Subcutaneous abdominal adipose tissue (tissue), 5 donors: ENCODE measurements at regions not wholly inside any gene's neighbourhood (a gene's known extent, or its start where the extent isn't known, plus 50 kb on each side); places are given as distances from the start of the nearest gene placed in this dataset.

Experiments
- H3K27ac ChIP-seq: one replicate; pipeline ENCODE4 v1.7.0; 2013; ENCODE audit warnings: low read depth, mild to moderate bottlenecking, inconsistent platforms, low read length, moderate library complexity
- H3K27me3 ChIP-seq, 5 donors: one replicate each; pipeline ENCODE4 v1.7.0; 2013; ENCODE audit warnings: low read length in 5 of 5, inconsistent platforms in 1 of 5; ENCODE audit not compliant: control insufficient read depth in 5 of 5, insufficient read depth in 4 of 5
- H3K36me3 ChIP-seq, 5 donors: one replicate each; pipeline ENCODE4 v1.7.0; 2013; ENCODE audit warnings: low read length in 5 of 5; ENCODE audit not compliant: control insufficient read depth in 5 of 5, insufficient read depth in 5 of 5
- H3K4me1 ChIP-seq, 5 donors: one replicate each; pipeline ENCODE4 v1.7.0; 2013; ENCODE audit warnings: low read length in 5 of 5, mild to moderate bottlenecking in 3 of 5, moderate library complexity in 1 of 5; ENCODE audit not compliant: control insufficient read depth in 5 of 5, insufficient read depth in 5 of 5
- H3K4me3 ChIP-seq, 5 donors: one replicate each; pipeline ENCODE4 v1.7.0; 2013; ENCODE audit warnings: low read length in 5 of 5, low read depth in 1 of 5
- H3K9ac ChIP-seq, 5 donors: one replicate each; pipeline ENCODE4 v1.7.0; 2013; ENCODE audit warnings: low read length in 5 of 5, mild to moderate bottlenecking in 4 of 5, moderate library complexity in 3 of 5
- H3K9me3 ChIP-seq, 5 donors: one replicate each; pipeline ENCODE4 v1.7.0; 2013; ENCODE audit warnings: low read length in 5 of 5; ENCODE audit not compliant: control insufficient read depth in 5 of 5
- donor health status: healthy.
- donor health status: healthy.
- donor health status: healthy.
- donor health status: healthy.
- donor health status: healthy.

- no peaks in the 10 kb centered on the region for H3K9me3 ChIP-seq
- no peaks in the 10 kb centered on the region for H3K27me3 ChIP-seq
- H3K9ac ChIP-seq = no peak overlapping the region
- no peak overlapping the region for H3K27ac ChIP-seq
- no peaks in the 10 kb centered on the region for H3K36me3 ChIP-seq
- H3K4me3 ChIP-seq = no peak overlapping the region
- H3K4me1 ChIP-seq = no peaks in the 10 kb centered on the region
These were observed 73.9 kb upstream of the RANBP6 start for GRCh38 chr9:6089300-6089699.

- H3K27ac ChIP-seq = no peak overlapping the region
- no peaks in the 10 kb centered on the region for H3K27me3 ChIP-seq
- H3K4me3 ChIP-seq = no peak overlapping the region
- H3K36me3 ChIP-seq = no peaks in the 10 kb centered on the region
- no peaks in the 10 kb centered on the region for H3K4me1 ChIP-seq
- no peak overlapping the region for H3K9ac ChIP-seq
- no peaks in the 10 kb centered on the region for H3K9me3 ChIP-seq
These were observed 70.7 kb upstream of the RANBP6 start for GRCh38 chr9:6086006-6086655.

GRCh38 chr9:6080154-6080716 lies 64.8 kb upstream of the RANBP6 start:
- Histone ChIP-seq H3K27me3 (no peaks in the 10 kb centered on the region), H3K9ac (peak overlapping the region in 3 of 5 donors; percentile 57 to 69 (median 66)), H3K9me3 (no peaks in the 10 kb centered on the region), H3K36me3 (no peaks in the 10 kb centered on the region), H3K4me1 (peaks cover 0 to 5% (median 5%) of the 10 kb centered on the region in 5 donors), H3K4me3 (peak overlapping the region; percentile 61 to 85 (median 70)), H3K27ac (no peak overlapping the region)

GRCh38 chr9:6079386-6079785 lies 64.0 kb upstream of the RANBP6 start:
- Histone ChIP-seq H3K9me3 (no peaks in the 10 kb centered on the region), H3K27me3 (no peaks in the 10 kb centered on the region), H3K9ac (no peak overlapping the region), H3K27ac (no peak overlapping the region), H3K4me3 (peak overlapping the region; percentile 61 to 85 (median 70)), H3K36me3 (no peaks in the 10 kb centered on the region), H3K4me1 (peaks cover 0 to 5% (median 5%) of the 10 kb centered on the region in 5 donors)

GRCh38 chr9:6078382-6079105 lies 63.1 kb upstream of the RANBP6 start:
- Histone ChIP-seq H3K27me3 (no peaks in the 10 kb centered on the region), H3K36me3 (no peaks in the 10 kb centered on the region), H3K9ac (no peak overlapping the region), H3K4me1 (peaks cover 0 to 5% (median 5%) of the 10 kb centered on the region in 5 donors), H3K27ac (no peak overlapping the region), H3K4me3 (no peak overlapping the region), H3K9me3 (no peaks in the 10 kb centered on the region)

DNA sequence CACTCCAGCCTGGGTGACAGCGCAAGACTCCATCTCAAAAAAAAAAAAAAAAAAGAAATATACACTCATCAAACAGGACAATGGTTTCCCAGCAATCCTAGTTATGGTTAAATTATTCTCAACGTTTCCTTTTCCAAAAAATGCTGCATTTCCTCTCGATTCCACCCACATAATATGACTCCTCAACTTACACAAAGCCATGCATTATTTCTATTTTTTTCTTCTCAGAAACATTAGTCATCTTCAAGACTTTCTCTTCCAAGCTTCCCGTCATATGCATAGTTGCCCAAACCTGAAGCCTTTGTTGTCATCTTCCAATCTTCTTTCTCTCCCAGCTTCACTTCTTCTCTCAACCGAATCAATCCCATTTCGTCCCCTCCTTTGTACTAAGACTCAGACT lies 61.4 kb upstream of the RANBP6 start:
- H3K27me3 ChIP-seq = no peaks in the 10 kb centered on the region
- H3K27ac ChIP-seq = no peak overlapping the region
- no peak overlapping the region for H3K4me3 ChIP-seq
- H3K9ac ChIP-seq = no peak overlapping the region
- H3K4me1 ChIP-seq = peaks cover 0 to 5% (median 5%) of the 10 kb centered on the region in 5 donors
- H3K36me3 ChIP-seq = no peaks in the 10 kb centered on the region
- no peaks in the 10 kb centered on the region for H3K9me3 ChIP-seq

- Histone ChIP-seq H3K9me3 (peaks cover 0 to 3% (median 0%) of the 10 kb centered on the region in 5 donors), H3K27ac (no peak overlapping the region), H3K4me1 (no peaks in the 10 kb centered on the region), H3K27me3 (no peaks in the 10 kb centered on the region), H3K9ac (no peak overlapping the region), H3K4me3 (no peak overlapping the region), H3K36me3 (no peaks in the 10 kb centered on the region)
These were observed 58.3 kb upstream of the RANBP6 start for GRCh38 chr9:6073731-6074130.

DNA sequence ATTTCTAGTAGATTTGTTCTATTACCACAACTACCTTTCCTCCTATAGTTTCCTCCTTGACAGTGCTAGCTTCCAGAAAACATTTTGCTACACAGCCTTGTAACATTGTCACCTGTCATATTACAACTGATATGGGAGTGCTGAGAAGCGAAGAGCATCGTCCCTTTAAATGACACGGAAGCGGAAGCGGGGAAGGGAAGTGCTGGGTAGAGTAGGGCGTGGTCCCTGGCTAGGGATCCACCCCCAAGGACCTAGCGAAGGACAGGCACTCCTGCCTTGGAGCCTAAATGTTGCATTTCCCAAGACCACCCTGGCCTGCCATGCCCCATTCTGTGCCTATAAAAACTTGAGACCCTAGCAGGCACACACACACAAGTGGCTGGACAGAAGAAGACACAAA lies 57.4 kb upstream of the RANBP6 start:
- Histone ChIP-seq H3K4me1 (no peaks in the 10 kb centered on the region), H3K27me3 (no peaks in the 10 kb centered on the region), H3K9me3 (peaks cover 0 to 3% (median 0%) of the 10 kb centered on the region in 5 donors), H3K9ac (no peak overlapping the region), H3K27ac (no peak overlapping the region), H3K4me3 (no peak overlapping the region), H3K36me3 (no peaks in the 10 kb centered on the region)

DNA sequence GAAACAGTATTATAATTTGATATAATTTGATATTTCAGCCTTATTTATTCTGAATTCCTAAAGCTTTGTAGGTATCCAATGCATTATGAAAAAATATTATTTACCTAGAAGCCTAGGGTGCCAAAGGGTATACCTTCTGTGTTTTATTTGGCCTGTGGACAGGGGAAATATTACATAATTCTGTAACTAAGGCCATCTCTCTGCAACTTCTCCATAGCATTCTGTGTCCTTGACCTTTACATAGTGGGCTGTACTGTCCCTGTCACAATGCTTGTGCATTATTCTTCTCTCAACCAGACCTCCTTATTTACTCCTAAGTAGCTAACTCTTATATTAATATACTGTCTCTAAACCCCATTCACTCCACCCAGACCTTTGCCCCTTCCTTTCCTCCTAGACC lies 57.0 kb upstream of the RANBP6 start:
- Histone ChIP-seq H3K4me1 (no peaks in the 10 kb centered on the region), H3K36me3 (no peaks in the 10 kb centered on the region), H3K27ac (no peak overlapping the region), H3K9ac (no peak overlapping the region), H3K9me3 (peaks cover 0 to 3% (median 0%) of the 10 kb centered on the region in 5 donors), H3K27me3 (peaks cover 0 to under 1% (median 0%) of the 10 kb centered on the region in 5 donors), H3K4me3 (no peak overlapping the region)

DNA sequence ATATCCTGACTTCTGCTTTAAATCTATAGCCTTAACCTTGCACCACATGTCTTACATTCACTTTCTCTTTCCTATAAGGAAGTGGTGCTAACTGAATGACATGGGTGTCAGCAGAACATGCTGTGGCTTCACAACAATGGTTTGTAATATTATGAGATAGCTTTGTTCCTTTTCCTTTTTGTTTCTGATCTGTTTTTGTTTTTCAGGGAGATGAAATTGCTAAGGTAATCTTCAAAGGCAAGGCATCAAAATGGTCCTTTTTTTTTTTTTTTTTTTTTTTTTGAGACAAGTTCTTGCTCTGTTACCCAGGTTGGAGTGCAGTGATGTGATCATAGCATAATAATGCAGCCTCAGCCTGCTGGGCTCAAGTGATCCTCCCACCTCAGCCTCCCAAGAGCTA lies 53.6 kb upstream of the RANBP6 start:
- H3K36me3 ChIP-seq = no peaks in the 10 kb centered on the region
- H3K9me3 ChIP-seq = peaks cover 0 to 3% (median 0%) of the 10 kb centered on the region in 5 donors
- no peak overlapping the region for H3K27ac ChIP-seq
- no peak overlapping the region for H3K9ac ChIP-seq
- peaks cover 0 to 3% (median 2%) of the 10 kb centered on the region in 5 donors for H3K27me3 ChIP-seq
- no peak overlapping the region for H3K4me3 ChIP-seq
- H3K4me1 ChIP-seq = no peaks in the 10 kb centered on the region
